GM19372 (cell line): ENCODE measurements at regions not wholly inside any gene's neighbourhood (a gene's known extent, or its start where the extent isn't known, plus 50 kb on each side); places are given as distances from the start of the nearest gene placed in this dataset.

Experiments
- ATAC-seq: cut with Tn5 transposase; IDR thresholded peaks from one replicate; pipeline ENCODE4 v1.9.1; 2021; ENCODE audit warnings: mild to moderate bottlenecking, low read depth, moderate library complexity; ENCODE audit not compliant: unreplicated experiment

GRCh38 chr2:12960671-12961070, 243.9 kb downstream of the TRIB2 start:
- ATAC-seq, result no peak

GRCh38 chr2:12964904-12965539, 248.3 kb downstream of the TRIB2 start:
- no peak for ATAC-seq

GRCh38 chr2:12965540-12966269, 249.0 kb downstream of the TRIB2 start:
- ATAC-seq, result no peak

GRCh38 chr2:12967804-12968203, 251.1 kb downstream of the TRIB2 start:
- ATAC-seq, result no peak

- ATAC-seq, result no peak
Observed at GRCh38 chr2:12968399-12968798, 251.7 kb downstream of the TRIB2 start.

GRCh38 chr2:12970861-12971260, 254.1 kb downstream of the TRIB2 start:
- no peak for ATAC-seq

- ATAC-seq, result no peak
Observed at GRCh38 chr2:12971581-12972365, 255.0 kb downstream of the TRIB2 start.

GRCh38 chr2:12978066-12978835, 261.5 kb downstream of the TRIB2 start:
- ATAC-seq, result no peak

GRCh38 chr2:12979066-12979465, 262.3 kb downstream of the TRIB2 start:
- ATAC-seq, result no peak

- ATAC-seq, result no peak
Observed at GRCh38 chr2:12980817-12981216, 264.1 kb downstream of the TRIB2 start.

- no peak for ATAC-seq
Observed at GRCh38 chr2:12982149-12982584, 265.4 kb downstream of the TRIB2 start.

- no peak for ATAC-seq
Observed at GRCh38 chr2:12987246-12987645, 270.5 kb downstream of the TRIB2 start.

- ATAC-seq, result no peak
Observed at GRCh38 chr2:12988279-12988678, 271.5 kb downstream of the TRIB2 start.

GRCh38 chr2:12990523-12990922, 273.8 kb downstream of the TRIB2 start:
- no peak for ATAC-seq

- no peak for ATAC-seq
Observed at GRCh38 chr2:12998685-12999084, 281.9 kb downstream of the TRIB2 start.

- no peak for ATAC-seq
Observed at GRCh38 chr2:13000664-13001363, 284.1 kb downstream of the TRIB2 start.

GRCh38 chr2:13001408-13001807, 284.7 kb downstream of the TRIB2 start:
- ATAC-seq, result no peak

GRCh38 chr2:13002536-13003331, 286.0 kb downstream of the TRIB2 start:
- no peak for ATAC-seq

- ATAC-seq, result no peak
Observed at GRCh38 chr2:13003500-13003899, 286.8 kb downstream of the TRIB2 start.
